Chondrocyte (in vitro differentiated cells): ENCODE measurements at regions not wholly inside any gene's neighbourhood (a gene's known extent, or its start where the extent isn't known, plus 50 kb on each side); places are given as distances from the start of the nearest gene placed in this dataset.
"Not testable (repeated sequence)": the region's sequence is repeated elsewhere in the genome, so short reads cannot be mapped to it uniquely, and the experiment has no call there.

ENCODE experiments used
- DNase-seq: peaks from one replicate; pipeline ENCODE4 v3.0.0; 2021; ENCODE audit warnings: mixed read lengths, low spot score
- H3K27ac Mint-ChIP-seq: one replicate; pipeline ENCODE4 v1.8.0; 2021; ENCODE audit warnings: mild to moderate bottlenecking, moderate library complexity, mixed read lengths; ENCODE audit not compliant: unreplicated experiment
- H3K27me3 Mint-ChIP-seq: 2 replicates; pipeline ENCODE4 v1.8.0; 2021; ENCODE audit warnings: low read depth, mixed read lengths
- H3K36me3 Mint-ChIP-seq: 2 replicates; pipeline ENCODE4 v1.8.0; 2021; ENCODE audit warnings: low read depth, mixed read lengths
- H3K4me1 Mint-ChIP-seq: 2 replicates; pipeline ENCODE4 v1.8.0; 2021; ENCODE audit warnings: low read depth, mild to moderate bottlenecking, mixed read lengths
- H3K4me3 Mint-ChIP-seq: one replicate; pipeline ENCODE4 v1.8.0; 2021; ENCODE audit warnings: mild to moderate bottlenecking, moderate library complexity, mixed read lengths; ENCODE audit not compliant: unreplicated experiment
- H3K9me3 Mint-ChIP-seq: 2 replicates; pipeline ENCODE4 v1.8.0; 2021; ENCODE audit warnings: low read depth, mixed read lengths

DNA sequence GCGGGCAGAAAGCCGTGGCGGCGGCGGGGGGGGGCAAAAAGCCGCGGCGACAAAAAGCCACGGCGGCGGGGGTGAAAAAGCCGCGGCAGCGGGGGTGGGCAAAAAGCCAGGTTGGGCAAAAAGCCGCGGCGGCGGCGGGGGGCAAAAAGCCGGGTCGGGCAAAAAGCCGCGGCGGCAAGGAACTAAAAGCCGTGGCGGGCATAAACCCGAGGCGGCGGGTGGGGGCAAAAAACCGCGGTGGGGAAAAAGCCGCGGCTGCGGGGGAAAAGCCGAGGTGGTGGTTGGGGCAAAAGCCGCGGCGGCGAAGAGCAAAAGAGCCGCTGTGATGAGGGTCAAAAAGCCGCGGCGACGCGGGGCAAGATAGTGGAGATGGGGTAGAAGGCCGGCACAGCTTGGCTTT lies 1834.2 kb downstream of the FOXD4L5 start:
- not testable (repeated sequence) for H3K27ac Mint-ChIP-seq, H3K27me3 Mint-ChIP-seq, H3K36me3 Mint-ChIP-seq, DNase-seq, H3K4me1 Mint-ChIP-seq, H3K4me3 Mint-ChIP-seq, H3K9me3 Mint-ChIP-seq

- H3K9me3 Mint-ChIP-seq, DNase-seq, H3K27ac Mint-ChIP-seq, H3K4me1 Mint-ChIP-seq, H3K36me3 Mint-ChIP-seq, H3K27me3 Mint-ChIP-seq, H3K4me3 Mint-ChIP-seq: not testable (repeated sequence)
These were observed 1859.9 kb downstream of the FOXD4L5 start for GRCh38 chr9:63425123-63425522.

DNA sequence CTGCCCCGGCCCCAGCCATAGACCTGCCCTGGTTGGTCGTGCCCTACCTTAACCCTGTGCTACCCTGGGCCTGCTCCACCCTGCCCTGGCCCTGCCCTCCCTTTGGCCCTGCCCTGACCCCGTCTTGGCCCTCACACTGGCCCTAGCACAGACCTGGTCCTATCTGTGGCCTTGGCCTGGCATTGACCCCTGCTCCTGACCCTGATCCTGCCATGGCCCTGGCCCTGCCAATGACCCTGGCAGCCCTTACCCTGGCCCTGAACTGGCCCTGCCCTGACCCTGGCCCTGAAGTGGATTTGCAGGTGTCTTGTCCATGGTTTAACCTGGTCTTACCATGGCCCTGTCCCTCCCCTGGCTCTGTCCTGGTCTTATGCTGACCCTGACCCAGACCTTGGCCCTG lies 1894.1 kb downstream of the FOXD4L5 start:
- not testable (repeated sequence) for H3K9me3 Mint-ChIP-seq, H3K27me3 Mint-ChIP-seq, H3K27ac Mint-ChIP-seq, H3K36me3 Mint-ChIP-seq, H3K4me1 Mint-ChIP-seq, H3K4me3 Mint-ChIP-seq
- DNase-seq: peak; percentile 15

DNA sequence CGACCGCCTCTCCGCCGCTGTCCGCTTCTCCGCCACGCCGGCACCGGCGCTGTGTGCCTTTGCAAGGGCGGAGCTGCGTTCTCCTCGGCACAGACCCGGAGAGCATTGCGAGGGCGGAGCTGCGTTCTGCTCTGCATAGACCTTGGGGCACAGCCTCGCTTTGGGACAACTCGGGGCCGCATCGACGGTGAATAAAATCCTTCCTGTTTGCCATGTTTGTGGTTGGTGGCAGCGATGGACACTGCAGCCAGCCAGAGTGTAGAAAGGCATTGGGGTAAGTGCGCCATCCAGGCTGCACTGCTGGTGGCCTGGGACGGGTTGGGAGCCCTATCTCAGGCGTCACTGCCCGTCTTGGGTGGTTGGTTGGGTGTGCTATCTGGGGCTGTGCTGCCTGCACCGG lies 1899.5 kb downstream of the FOXD4L5 start:
- not testable (repeated sequence) for H3K9me3 Mint-ChIP-seq, H3K27me3 Mint-ChIP-seq, H3K36me3 Mint-ChIP-seq, H3K4me1 Mint-ChIP-seq, DNase-seq
- Mint-ChIP-seq H3K27ac (peak overlapping the region; percentile 74), H3K4me3 (peak overlapping the region; percentile 76)

- not testable (repeated sequence) for H3K27ac Mint-ChIP-seq, H3K9me3 Mint-ChIP-seq, H3K36me3 Mint-ChIP-seq, H3K4me3 Mint-ChIP-seq, H3K27me3 Mint-ChIP-seq, H3K4me1 Mint-ChIP-seq
- peak; percentile 87 for DNase-seq
These were observed 1905.1 kb downstream of the FOXD4L5 start for GRCh38 chr9:63379864-63380263.

GRCh38 chr9:63354219-63354618 lies 1930.8 kb downstream of the FOXD4L5 start:
- not testable (repeated sequence) for H3K36me3 Mint-ChIP-seq, H3K9me3 Mint-ChIP-seq, H3K4me1 Mint-ChIP-seq, H3K27ac Mint-ChIP-seq, H3K27me3 Mint-ChIP-seq, DNase-seq, H3K4me3 Mint-ChIP-seq

GRCh38 chr9:63347347-63347746 lies 1937.7 kb downstream of the FOXD4L5 start:
- H3K36me3 Mint-ChIP-seq, H3K9me3 Mint-ChIP-seq, H3K27me3 Mint-ChIP-seq, H3K4me3 Mint-ChIP-seq, H3K27ac Mint-ChIP-seq, DNase-seq: not testable (repeated sequence)
- H3K4me1 Mint-ChIP-seq: peaks cover 19% of the 10 kb centered on the region

DNA sequence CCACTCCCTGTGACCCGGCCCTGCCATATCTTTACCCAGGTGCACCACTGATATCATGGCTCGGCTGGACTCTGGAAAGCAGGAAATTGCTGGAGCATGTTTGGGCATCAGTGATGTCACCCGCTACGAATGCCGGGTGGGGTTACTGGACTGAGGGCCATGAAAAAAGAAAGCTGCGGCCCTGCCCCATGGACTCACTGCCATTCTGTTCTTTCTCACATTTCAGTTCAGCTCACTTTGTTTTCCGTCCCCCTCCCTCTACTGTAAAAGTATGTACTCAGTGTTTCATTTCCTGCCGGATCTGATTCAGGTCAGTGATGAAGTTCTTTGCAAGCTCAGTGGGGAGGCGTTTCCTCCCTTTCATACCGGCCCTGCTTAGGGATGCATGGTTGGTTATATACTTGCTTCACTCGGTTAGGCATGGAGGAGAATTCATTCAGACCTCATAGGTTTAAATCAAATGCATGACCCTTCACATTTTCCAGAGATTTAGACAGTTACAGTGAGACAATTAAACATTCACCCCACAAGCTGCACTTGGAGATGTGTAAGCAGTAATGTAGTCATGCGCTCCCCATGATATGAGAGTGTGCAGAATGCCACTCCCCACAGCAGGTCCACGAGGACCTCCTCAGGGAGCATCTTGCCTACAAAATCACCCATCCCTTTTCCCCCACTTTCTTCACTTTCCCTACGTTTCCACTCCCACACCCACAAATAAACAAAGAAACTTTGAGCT lies 1938.5 kb downstream of the FOXD4L5 start:
- H3K36me3 Mint-ChIP-seq, H3K9me3 Mint-ChIP-seq, H3K27me3 Mint-ChIP-seq, DNase-seq: not testable (repeated sequence)
- Mint-ChIP-seq H3K27ac (peak overlapping the region; percentile 74), H3K4me1 (peaks cover 19% of the 10 kb centered on the region), H3K4me3 (peak overlapping the region; percentile 5)

DNA sequence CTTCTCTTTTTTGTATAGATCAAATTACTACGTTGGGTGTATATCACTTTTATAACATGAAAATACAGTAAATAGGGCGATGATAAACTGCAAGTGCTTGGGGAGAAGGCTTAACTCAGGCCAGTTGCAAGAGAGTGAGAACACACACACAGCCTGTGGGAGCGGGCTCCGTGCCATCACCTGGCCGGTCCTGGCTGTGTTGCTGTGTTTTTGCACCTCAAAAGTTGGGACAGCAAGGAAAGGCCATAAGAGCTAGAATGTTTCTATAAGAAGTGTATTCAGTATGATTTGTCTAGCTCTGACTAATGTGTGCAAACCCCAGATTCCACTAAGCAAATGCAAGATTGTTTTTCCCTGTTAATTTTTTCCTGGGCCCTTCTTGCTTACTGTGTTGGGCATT lies 1940.6 kb downstream of the FOXD4L5 start:
- H3K27me3 Mint-ChIP-seq, H3K9me3 Mint-ChIP-seq, H3K27ac Mint-ChIP-seq, DNase-seq, H3K4me3 Mint-ChIP-seq, H3K36me3 Mint-ChIP-seq: not testable (repeated sequence)
- H3K4me1 Mint-ChIP-seq: peaks cover 19% of the 10 kb centered on the region

DNA sequence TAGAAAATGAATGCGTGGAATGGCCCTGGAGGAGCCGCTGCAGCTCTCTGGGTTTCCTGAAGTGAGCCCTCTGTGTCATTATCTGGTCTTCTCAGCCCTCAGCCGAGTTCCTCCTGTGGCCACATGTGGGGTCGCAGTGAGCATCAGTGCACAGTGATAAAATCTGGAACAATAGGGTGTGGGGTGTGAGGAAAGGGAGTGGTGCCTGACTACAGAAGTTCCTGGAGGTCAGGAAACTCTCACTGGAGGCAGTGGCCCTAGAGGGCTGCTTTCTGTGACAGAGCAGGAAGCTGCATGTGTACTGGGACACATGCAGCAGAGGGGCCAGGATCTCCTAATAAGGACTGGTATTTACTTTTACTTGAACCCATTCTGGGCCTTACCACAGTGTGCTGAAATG lies 1942.5 kb downstream of the FOXD4L5 start:
- H3K36me3 Mint-ChIP-seq: not testable (repeated sequence)

DNA sequence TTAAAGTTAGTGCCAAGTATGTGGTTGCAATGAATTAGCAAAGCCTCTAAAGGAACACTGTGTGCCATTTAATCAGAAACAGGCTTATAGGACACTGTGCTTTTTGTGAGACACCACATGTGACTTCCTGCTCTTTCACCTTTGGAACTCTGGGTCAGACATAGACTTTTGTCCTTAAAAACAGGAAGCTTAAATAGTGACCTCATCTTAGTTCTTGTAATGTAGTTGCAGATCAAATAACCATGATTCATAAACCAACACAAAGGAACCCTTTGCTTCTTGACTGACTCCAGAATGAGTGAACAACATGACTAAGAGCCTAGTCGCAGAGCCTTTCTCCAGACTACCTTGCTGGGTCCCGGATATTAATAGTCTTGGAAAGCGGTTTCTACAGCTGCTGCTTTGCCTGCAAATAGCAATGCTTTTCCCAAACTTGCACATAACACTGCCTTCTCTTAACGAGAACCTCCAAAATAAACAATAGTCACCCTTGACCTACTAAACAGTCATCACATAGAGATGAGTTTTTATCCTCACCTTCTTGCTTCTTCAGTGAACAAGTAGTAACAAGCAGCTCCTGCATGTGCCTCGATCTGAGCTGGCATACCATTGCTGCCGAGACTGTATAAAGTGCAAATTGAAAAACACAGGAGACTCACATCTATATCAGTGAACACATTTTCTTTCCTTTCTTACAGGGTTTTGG lies 1947.0 kb downstream of the FOXD4L5 start:
- H3K4me3 Mint-ChIP-seq, H3K36me3 Mint-ChIP-seq, H3K9me3 Mint-ChIP-seq, DNase-seq, H3K27me3 Mint-ChIP-seq: not testable (repeated sequence)
- peaks cover 12% of the 10 kb centered on the region for H3K4me1 Mint-ChIP-seq
- peak overlapping the region; percentile 80 for H3K27ac Mint-ChIP-seq

More for the DNA sequence above, 1942.5 kb downstream of the FOXD4L5 start:
- H3K9me3 Mint-ChIP-seq, H3K27me3 Mint-ChIP-seq, DNase-seq, H3K4me3 Mint-ChIP-seq: not testable (repeated sequence)
- Mint-ChIP-seq H3K27ac (peak overlapping the region; percentile 86), H3K4me1 (peaks cover 26% of the 10 kb centered on the region)
